Neuronal stem cell (in vitro differentiated cells): ENCODE measurements at regions not wholly inside any gene's neighbourhood (a gene's known extent, or its start where the extent isn't known, plus 50 kb on each side); places are given as distances from the start of the nearest gene placed in this dataset.

Experiments used
- DNase-seq: peaks from one replicate; pipeline ENCODE4 v3.0.0-alpha.2; 2013; ENCODE audit warnings: low spot score
- H2AFZ ChIP-seq: one replicate; pipeline ENCODE4 v1.6.1; 2013; ENCODE audit warnings: mild to moderate bottlenecking, low read length, inconsistent platforms
- H2AK5ac ChIP-seq: 2 replicates; pipeline ENCODE4 v1.6.1; 2013; ENCODE audit warnings: low read depth, mild to moderate bottlenecking, inconsistent platforms, low read length, moderate library complexity, mixed read lengths
- H2BK120ac ChIP-seq: 2 replicates; pipeline ENCODE4 v1.6.1; 2013; ENCODE audit warnings: low read depth, mild to moderate bottlenecking, inconsistent platforms, low read length, moderate library complexity, mixed read lengths
- H2BK12ac ChIP-seq: one replicate; pipeline ENCODE4 v1.6.1; 2013; ENCODE audit warnings: low read length, inconsistent platforms
- H2BK15ac ChIP-seq: 2 replicates; pipeline ENCODE4 v1.6.1; 2013; ENCODE audit warnings: mild to moderate bottlenecking, low read length, inconsistent platforms, mixed read lengths
- H2BK5ac ChIP-seq: one replicate; pipeline ENCODE4 v1.6.1; 2013; ENCODE audit warnings: inconsistent platforms, mild to moderate bottlenecking, low read length, moderate library complexity
- H3K14ac ChIP-seq: one replicate; pipeline ENCODE4 v1.6.1; 2013; ENCODE audit warnings: low read length, inconsistent platforms
- H3K18ac ChIP-seq: 2 replicates; pipeline ENCODE4 v1.6.1; 2013; ENCODE audit warnings: low read length, inconsistent platforms
- H3K23ac ChIP-seq: 2 replicates; pipeline ENCODE4 v1.6.1; 2013; ENCODE audit warnings: low read depth, mild to moderate bottlenecking, mixed read lengths, low read length, inconsistent platforms; ENCODE audit not compliant: poor library complexity
- H3K27ac ChIP-seq: replicated peaks from 3 replicates; pipeline ENCODE4 v1.5.1; 2013; ENCODE audit warnings: low read length, inconsistent platforms
- H3K27me3 ChIP-seq, 3 experiments: 2 replicates each; pipeline ENCODE4 v1.6.1; 2013; ENCODE audit warnings: low read length in 3 of 3, mild to moderate bottlenecking in 2 of 3, inconsistent platforms in 1 of 3, low read depth in 1 of 3, mixed read lengths in 1 of 3, moderate library complexity in 1 of 3; ENCODE audit not compliant: control insufficient read depth in 3 of 3, insufficient read depth in 3 of 3
- H3K36me3 ChIP-seq, 2 donors: replicated peaks in 1 of 2; 2 replicates each; pipeline ENCODE4 v1.6.1; 2013; ENCODE audit warnings: low read length in 2 of 2; ENCODE audit not compliant: control insufficient read depth in 2 of 2, insufficient read depth in 2 of 2
- H3K4ac ChIP-seq: 2 replicates; pipeline ENCODE4 v1.6.1; 2013; ENCODE audit warnings: inconsistent platforms, mild to moderate bottlenecking, low read length, moderate library complexity
- H3K4me1 ChIP-seq, 2 donors: 1 replicate in 1 of 2; 2 replicates in 1 of 2; pipeline ENCODE4 v1.6.1; 2013; ENCODE audit warnings: low read length in 2 of 2, low read depth in 1 of 2; ENCODE audit not compliant: control insufficient read depth in 2 of 2, insufficient read depth in 1 of 2
- H3K4me2 ChIP-seq: one replicate; pipeline ENCODE4 v1.6.1; 2013; ENCODE audit warnings: mild to moderate bottlenecking, low read length, inconsistent platforms; ENCODE audit not compliant: insufficient read depth, poor library complexity, severe bottlenecking
- H3K4me3 ChIP-seq, 2 donors: 2 replicates each; pipeline ENCODE4 v1.5.1; 2013; ENCODE audit warnings: low read length in 2 of 2, mild to moderate bottlenecking in 2 of 2, inconsistent platforms in 1 of 2, moderate library complexity in 1 of 2
- H3K79me1 ChIP-seq: one replicate; pipeline ENCODE4 v1.6.1; 2013; ENCODE audit warnings: low read depth, mild to moderate bottlenecking, inconsistent platforms, low read length, moderate library complexity
- H3K9ac ChIP-seq: one replicate; pipeline ENCODE4 v1.6.1; 2013; ENCODE audit warnings: mild to moderate bottlenecking, low read depth, low read length, inconsistent platforms; ENCODE audit not compliant: poor library complexity
- H3K9me3 ChIP-seq, 2 donors: replicated peaks in 1 of 2; 2 replicates each; pipeline versions ENCODE3 to v1.6.1; 2013; ENCODE audit warnings: low read length in 2 of 2, mild to moderate bottlenecking in 2 of 2, inconsistent platforms in 1 of 2, low read depth in 1 of 2, mixed read lengths in 1 of 2, moderate library complexity in 1 of 2; ENCODE audit not compliant: control insufficient read depth in 2 of 2, insufficient read depth in 1 of 2
- H4K8ac ChIP-seq: one replicate; pipeline ENCODE4 v1.6.1; 2013; ENCODE audit warnings: low read depth, mild to moderate bottlenecking, inconsistent platforms, low read length, moderate library complexity
- H4K91ac ChIP-seq: one replicate; pipeline ENCODE4 v1.6.1; 2013; ENCODE audit warnings: low read length, low read depth, mild to moderate bottlenecking, inconsistent platforms; ENCODE audit not compliant: poor library complexity
- WGBS, 2 donors: extraction: QIAGEN DNeasy Blood & Tissue Kit; methylation state at CpG; one replicate each; pipeline ENCODE4 v1.1.7; 2013; ENCODE audit warnings: missing lambda C conversion rate in 2 of 2, mixed read lengths in 1 of 2; ENCODE audit not compliant: insufficient read length in 2 of 2, insufficient replicate concordance in 1 of 2; ENCODE audit errors: extremely low coverage in 2 of 2; 5-methylcytosine and 5-hydroxymethylcytosine counted together

DNA sequence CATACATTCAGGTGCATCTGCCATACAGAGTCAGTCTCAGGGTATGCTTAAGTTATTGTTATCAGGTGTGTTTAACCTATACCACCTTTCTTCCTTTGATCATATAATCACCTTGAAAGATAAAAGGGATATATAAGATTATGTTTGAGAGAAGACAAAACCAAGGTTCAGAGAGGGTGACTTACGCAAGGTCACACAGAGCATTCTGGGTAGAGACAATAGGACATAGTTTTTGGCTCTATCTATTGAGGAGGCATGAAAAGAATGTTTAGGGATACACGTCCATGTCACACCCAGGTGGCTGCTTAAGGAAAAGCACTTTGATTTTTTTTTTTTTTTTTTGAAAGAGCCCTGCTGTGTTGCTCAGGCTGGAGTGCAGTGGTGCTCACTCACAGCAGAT is 327.1 kb upstream of the RPS6KA3 start:
- Histone ChIP-seq H3K27ac (no peak overlapping the region), H3K18ac (no peak overlapping the region), H4K8ac (no peak overlapping the region), H3K9ac (no peak overlapping the region), H2BK5ac (no peak overlapping the region), H4K91ac (no peak overlapping the region), H2AK5ac (no peak overlapping the region), H3K4me3 (no peak overlapping the region), H3K4me1 (no peaks in the 10 kb centered on the region), H3K79me1 (no peaks in the 10 kb centered on the region), H3K36me3 (no peaks in the 10 kb centered on the region), H2AFZ (no peak overlapping the region), H3K23ac (no peak overlapping the region), H3K4me2 (no peak overlapping the region), H2BK15ac (no peak overlapping the region), H2BK12ac (no peak overlapping the region), H3K4ac (no peak overlapping the region), H3K14ac (no peak overlapping the region), H3K27me3 (no peaks in the 10 kb centered on the region), H2BK120ac (no peak overlapping the region), H3K9me3 (no peaks in the 10 kb centered on the region)
- DNase-seq, result no peak
- no CpG with 5 or more reads among the region's 2 CpGs for WGBS, 2 donors

DNA sequence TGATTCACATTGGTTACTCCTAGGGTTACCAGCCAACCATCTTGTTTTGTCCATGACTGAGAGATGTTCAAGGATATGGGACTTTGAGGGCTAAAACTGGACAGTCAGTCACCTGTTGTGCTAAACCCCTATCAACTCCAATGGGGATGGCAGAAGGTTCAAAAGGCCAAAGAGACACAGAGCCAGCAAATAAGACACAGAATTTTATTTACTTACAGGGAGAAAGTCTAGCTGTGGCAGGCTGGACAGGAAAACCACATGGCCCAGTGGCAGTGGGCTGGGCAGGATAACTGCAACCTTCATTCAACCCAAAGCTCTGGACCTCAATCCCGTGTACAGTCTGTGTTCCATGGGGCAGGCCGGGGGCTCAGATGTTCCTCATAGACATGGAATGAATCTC is 326.7 kb upstream of the RPS6KA3 start:
- H3K18ac ChIP-seq, result no peak overlapping the region

DNA sequence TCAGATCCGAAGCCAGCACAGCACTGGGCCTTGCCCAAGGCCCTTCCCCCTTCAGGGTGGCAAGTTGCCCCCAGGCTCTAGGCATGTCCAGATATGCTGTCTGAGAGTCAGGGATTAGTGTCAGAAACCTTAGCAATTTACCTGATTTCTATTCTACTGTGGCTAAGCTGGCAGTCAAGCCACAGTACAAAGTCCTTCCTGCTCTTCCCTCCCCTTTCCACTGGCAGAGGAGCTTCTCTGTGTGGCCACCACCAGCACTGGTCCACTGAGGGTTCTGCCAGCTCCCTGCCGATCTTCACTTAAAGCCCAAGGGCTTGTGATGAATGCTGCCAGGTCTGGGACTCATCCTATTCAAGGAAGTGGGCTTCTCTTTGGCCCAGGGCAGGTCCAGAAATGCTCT is 324.5 kb upstream of the RPS6KA3 start:
- H3K36me3 ChIP-seq, result no peaks in the 10 kb centered on the region
- no peak overlapping the region for H3K4me3 ChIP-seq
- no peaks in the 10 kb centered on the region for H3K9me3 ChIP-seq
- no peaks in the 10 kb centered on the region for H3K79me1 ChIP-seq
- H3K4ac ChIP-seq, result no peak overlapping the region
- WGBS, 2 donors, result no CpG with 5 or more reads among the region's 2 CpGs
- no peak overlapping the region for H3K18ac ChIP-seq
- H3K4me1 ChIP-seq, result no peaks in the 10 kb centered on the region
- no peak for DNase-seq
- H2BK120ac ChIP-seq, result no peak overlapping the region
- no peak overlapping the region for H2AK5ac ChIP-seq
- no peak overlapping the region for H4K8ac ChIP-seq
- no peak overlapping the region for H2BK5ac ChIP-seq
- H2BK15ac ChIP-seq, result no peak overlapping the region
- no peak overlapping the region for H3K9ac ChIP-seq
- no peaks in the 10 kb centered on the region for H3K27me3 ChIP-seq
- H2BK12ac ChIP-seq, result no peak overlapping the region
- no peak overlapping the region for H3K27ac ChIP-seq
- no peak overlapping the region for H2AFZ ChIP-seq
- no peak overlapping the region for H3K23ac ChIP-seq
- H3K14ac ChIP-seq, result no peak overlapping the region
- H3K4me2 ChIP-seq, result no peak overlapping the region
- H4K91ac ChIP-seq, result no peak overlapping the region

More for the DNA sequence above, 326.7 kb upstream of the RPS6KA3 start:
- no CpG with 5 or more reads among the region's 2 CpGs for WGBS, 2 donors
- H3K27ac ChIP-seq, result no peak overlapping the region
- no peak overlapping the region for H4K8ac ChIP-seq
- no peak overlapping the region for H3K14ac ChIP-seq
- H2BK15ac ChIP-seq, result no peak overlapping the region
- no peak for DNase-seq
- H3K23ac ChIP-seq, result no peak overlapping the region
- no peaks in the 10 kb centered on the region for H3K9me3 ChIP-seq
- H3K27me3 ChIP-seq, result no peaks in the 10 kb centered on the region
- H3K4ac ChIP-seq, result no peak overlapping the region
- no peak overlapping the region for H2AFZ ChIP-seq
- H2AK5ac ChIP-seq, result no peak overlapping the region
- H3K4me2 ChIP-seq, result no peak overlapping the region
- H3K9ac ChIP-seq, result no peak overlapping the region
- H3K4me1 ChIP-seq, result no peaks in the 10 kb centered on the region
- H2BK12ac ChIP-seq, result no peak overlapping the region
- H3K79me1 ChIP-seq, result no peaks in the 10 kb centered on the region
- H3K36me3 ChIP-seq, result no peaks in the 10 kb centered on the region
- no peak overlapping the region for H2BK120ac ChIP-seq
- no peak overlapping the region for H4K91ac ChIP-seq
- H2BK5ac ChIP-seq, result no peak overlapping the region
- H3K4me3 ChIP-seq, result no peak overlapping the region

DNA sequence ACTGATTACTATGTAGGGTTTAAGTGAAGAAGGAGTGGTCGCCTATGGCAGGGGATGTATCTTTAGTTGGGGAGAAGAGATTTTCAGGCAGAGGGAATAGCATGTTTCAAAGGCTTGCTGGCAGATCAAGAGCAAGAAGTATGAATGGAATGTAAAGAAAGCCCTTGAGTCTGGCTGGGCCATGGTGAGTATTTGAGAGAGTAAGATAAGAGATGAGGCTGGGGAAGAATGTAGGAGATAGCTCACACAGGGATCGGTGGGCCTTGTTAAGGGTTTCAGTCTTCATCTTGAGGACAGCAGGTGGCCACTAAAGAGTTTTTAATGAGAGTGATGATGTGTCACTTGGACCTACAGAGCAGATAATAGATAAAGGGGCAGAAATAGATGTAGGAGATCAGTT is 319.1 kb upstream of the RPS6KA3 start:
- no peaks in the 10 kb centered on the region for H3K36me3 ChIP-seq
- no peak overlapping the region for H3K14ac ChIP-seq
- no peak overlapping the region for H2BK5ac ChIP-seq
- no peak overlapping the region for H2AFZ ChIP-seq
- no peak overlapping the region for H4K91ac ChIP-seq
- no peak overlapping the region for H3K4me3 ChIP-seq
- H3K27me3 ChIP-seq, result no peaks in the 10 kb centered on the region
- H3K9ac ChIP-seq, result no peak overlapping the region
- no peaks in the 10 kb centered on the region for H3K4me1 ChIP-seq
- no peak overlapping the region for H3K27ac ChIP-seq
- no peak overlapping the region for H2BK12ac ChIP-seq
- no peak overlapping the region for H3K23ac ChIP-seq
- no peak overlapping the region for H3K4ac ChIP-seq
- no peak overlapping the region for H3K18ac ChIP-seq
- H3K79me1 ChIP-seq, result no peaks in the 10 kb centered on the region
- H2BK15ac ChIP-seq, result no peak overlapping the region
- WGBS, 2 donors, result no CpG with 5 or more reads among the region's 2 CpGs
- H4K8ac ChIP-seq, result no peak overlapping the region
- H2AK5ac ChIP-seq, result no peak overlapping the region
- no peak for DNase-seq
- H2BK120ac ChIP-seq, result no peak overlapping the region
- H3K4me2 ChIP-seq, result no peak overlapping the region
- H3K9me3 ChIP-seq, result no peaks in the 10 kb centered on the region
